Mucosa of descending colon (tissue), 3 donors: ENCODE measurements at regions not wholly inside any gene's neighbourhood (a gene's known extent, or its start where the extent isn't known, plus 50 kb on each side); places are given as distances from the start of the nearest gene placed in this dataset.
A peak's percentile ranks its signal among the peaks of the same experiment; 100 is the strongest.

Experiments used
- ATAC-seq: fragments of 200-7000 bp; cut with Tn5 transposase; one replicate; pipeline ENCODE4 v1.9.1; 2020; ENCODE audit warnings: mild to moderate bottlenecking, moderate library complexity
- DNase-seq, 3 donors: peaks; one replicate each; pipeline ENCODE4 v3.0.0-alpha.2; 2020
- H3K36me3 ChIP-seq: fragments of 200-600 bp; one replicate; pipeline ENCODE4 v1.8.0; 2021; ENCODE audit warnings: low read depth, mild to moderate bottlenecking
- H3K4me1 ChIP-seq: fragments of 200-600 bp; one replicate; pipeline ENCODE4 v1.8.0; 2021; ENCODE audit warnings: low read depth, mild to moderate bottlenecking
- H3K4me3 ChIP-seq: fragments of 200-600 bp; one replicate; pipeline ENCODE4 v1.8.0; 2021; ENCODE audit warnings: mild to moderate bottlenecking
- H3K9me3 ChIP-seq: fragments of 200-600 bp; one replicate; pipeline ENCODE4 v1.8.0; 2021; ENCODE audit warnings: mild to moderate bottlenecking
- CTCF ChIP-seq: fragments of 200-600 bp; IDR thresholded peaks from one replicate; pipeline ENCODE4 v1.8.0; 2022; ENCODE audit warnings: antibody characterized with exemption, mild to moderate bottlenecking
- intact Hi-C, 2 donors: fragments of 100-400 bp; cut with DNase I in 1 of 2; cut with micrococcal nuclease in 1 of 2; formaldehyde crosslinking; loops; one replicate each; pipeline versions ENCODE4 v1.11.0 to v1.11.1; 2022; cut with DNase I, micrococcal nuclease
- donor health status: DM: no; HTN: no; CAD: no; lungs with moderate emphysema.
- donor health status: DM: no; HTN: no; CAD: no.
- donor health status: DM: no; HTN: yes; CAD: no.

- DNase-seq (no peak), ATAC-seq (no peak)
- H3K4me3 ChIP-seq, result no peak overlapping the region
- no peak for TF ChIP-seq CTCF
- H3K4me1 ChIP-seq, result no peaks in the 10 kb centered on the region
- no peaks in the 10 kb centered on the region for H3K36me3 ChIP-seq
- no peaks in the 10 kb centered on the region for H3K9me3 ChIP-seq
- intact Hi-C loops, result loop anchor here in 1 of 2 donors (5.0 kb wide), 1 partner anchor 161 kb away; no protein-coding TSS in a partner anchor
Measured at GRCh38 chrX:74018253-74018652, 165.7 kb upstream of the XIST start.

- Histone ChIP-seq H3K9me3 (no peaks in the 10 kb centered on the region), H3K4me1 (no peaks in the 10 kb centered on the region), H3K36me3 (no peaks in the 10 kb centered on the region), H3K4me3 (no peak overlapping the region)
- no peak for TF ChIP-seq CTCF
- DNase-seq (peak in 1 of 3 donors; percentile 69), ATAC-seq (peak; percentile 96)
- intact Hi-C loops, result loop anchor here in 1 of 2 donors (5.0 kb wide), 1 partner anchor 158 kb away; no protein-coding TSS in a partner anchor
Measured at GRCh38 chrX:74015379-74016019, 163.0 kb upstream of the XIST start.

GRCh38 chrX:74009041-74009440 is 156.5 kb upstream of the XIST start:
- Histone ChIP-seq H3K9me3 (no peaks in the 10 kb centered on the region), H3K4me3 (no peak overlapping the region), H3K36me3 (no peaks in the 10 kb centered on the region), H3K4me1 (no peaks in the 10 kb centered on the region)
- no peak for TF ChIP-seq CTCF
- no peak for ATAC-seq
- DNase-seq, result no peak
- intact Hi-C loops, result no loop called here

GRCh38 chrX:73992019-73992418 is 139.5 kb upstream of the XIST start:
- no peaks in the 10 kb centered on the region for H3K36me3 ChIP-seq
- no peak overlapping the region for H3K4me3 ChIP-seq
- intact Hi-C loops, result no loop called here
- DNase-seq (no peak), ATAC-seq (no peak)
- no peaks in the 10 kb centered on the region for H3K9me3 ChIP-seq
- no peak for TF ChIP-seq CTCF
- no peaks in the 10 kb centered on the region for H3K4me1 ChIP-seq

GRCh38 chrX:73987166-73987565 is 134.7 kb upstream of the XIST start:
- H3K4me1 ChIP-seq, result no peaks in the 10 kb centered on the region
- intact Hi-C loops, result no loop called here
- no peak for ATAC-seq
- TF ChIP-seq CTCF, result no peak
- H3K9me3 ChIP-seq, result no peaks in the 10 kb centered on the region
- no peaks in the 10 kb centered on the region for H3K36me3 ChIP-seq
- no peak for DNase-seq
- H3K4me3 ChIP-seq, result no peak overlapping the region
